ENCODE measurements at regions not wholly inside any gene's neighbourhood (a gene's known extent, or its start where the extent isn't known, plus 50 kb on each side); places are given as distances from the start of the nearest gene placed in this dataset.

DNA sequence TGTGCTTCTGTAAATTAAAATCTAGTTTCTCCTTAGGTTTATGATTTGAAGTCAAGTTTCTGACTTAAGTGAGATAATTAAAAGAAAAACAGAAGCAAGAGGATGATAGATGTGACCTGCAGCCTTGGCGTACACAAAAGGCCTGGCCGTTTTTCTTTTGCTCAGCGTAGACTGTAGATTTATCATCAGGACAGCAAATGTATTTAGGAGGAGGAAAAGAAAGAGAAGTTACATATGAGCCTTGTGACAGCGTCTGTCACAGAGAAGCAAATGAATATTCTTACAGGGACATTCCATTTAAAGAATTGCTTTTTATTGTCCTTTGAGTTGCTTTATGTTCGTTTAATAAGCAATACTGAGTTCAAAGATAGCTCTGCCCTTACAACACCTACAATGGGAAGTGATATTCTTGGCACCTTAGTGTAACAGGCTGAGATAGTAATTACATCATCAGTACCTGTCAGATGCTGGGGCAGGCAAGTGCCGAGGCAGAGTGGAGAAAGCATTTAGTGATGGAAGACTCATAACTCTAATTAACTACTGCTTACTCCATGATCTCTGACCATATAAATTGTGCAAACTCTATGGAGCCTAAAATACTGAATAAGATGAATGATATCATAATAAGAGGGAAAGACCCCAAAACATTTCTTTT, 311.5 kb downstream of the MFSD1 start:
- DNase-seq (ENCODE audit: low read depth, low spot score): no peak
- no peak overlapping the region for H3K4me3 ChIP-seq (ENCODE audit: low read depth, low read length)
- POLR2A ChIA-PET: no interaction called here
- CTCF ChIA-PET: interaction anchor here (0.6 to 1.2 kb wide), 2 partner anchors 10 to 226 kb away, joined by 3 read pairs; no protein-coding TSS in a partner anchor
- TF ChIP-seq, protein P1, sequence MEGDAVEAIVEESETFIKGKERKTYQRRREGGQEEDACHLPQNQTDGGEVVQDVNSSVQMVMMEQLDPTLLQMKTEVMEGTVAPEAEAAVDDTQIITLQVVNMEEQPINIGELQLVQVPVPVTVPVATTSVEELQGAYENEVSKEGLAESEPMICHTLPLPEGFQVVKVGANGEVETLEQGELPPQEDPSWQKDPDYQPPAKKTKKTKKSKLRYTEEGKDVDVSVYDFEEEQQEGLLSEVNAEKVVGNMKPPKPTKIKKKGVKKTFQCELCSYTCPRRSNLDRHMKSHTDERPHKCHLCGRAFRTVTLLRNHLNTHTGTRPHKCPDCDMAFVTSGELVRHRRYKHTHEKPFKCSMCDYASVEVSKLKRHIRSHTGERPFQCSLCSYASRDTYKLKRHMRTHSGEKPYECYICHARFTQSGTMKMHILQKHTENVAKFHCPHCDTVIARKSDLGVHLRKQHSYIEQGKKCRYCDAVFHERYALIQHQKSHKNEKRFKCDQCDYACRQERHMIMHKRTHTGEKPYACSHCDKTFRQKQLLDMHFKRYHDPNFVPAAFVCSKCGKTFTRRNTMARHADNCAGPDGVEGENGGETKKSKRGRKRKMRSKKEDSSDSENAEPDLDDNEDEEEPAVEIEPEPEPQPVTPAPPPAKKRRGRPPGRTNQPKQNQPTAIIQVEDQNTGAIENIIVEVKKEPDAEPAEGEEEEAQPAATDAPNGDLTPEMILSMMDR (IDR thresholded peaks at IDR 0.05; ENCODE audit: insufficient read depth, low read length, missing control alignments): no peak

DNA sequence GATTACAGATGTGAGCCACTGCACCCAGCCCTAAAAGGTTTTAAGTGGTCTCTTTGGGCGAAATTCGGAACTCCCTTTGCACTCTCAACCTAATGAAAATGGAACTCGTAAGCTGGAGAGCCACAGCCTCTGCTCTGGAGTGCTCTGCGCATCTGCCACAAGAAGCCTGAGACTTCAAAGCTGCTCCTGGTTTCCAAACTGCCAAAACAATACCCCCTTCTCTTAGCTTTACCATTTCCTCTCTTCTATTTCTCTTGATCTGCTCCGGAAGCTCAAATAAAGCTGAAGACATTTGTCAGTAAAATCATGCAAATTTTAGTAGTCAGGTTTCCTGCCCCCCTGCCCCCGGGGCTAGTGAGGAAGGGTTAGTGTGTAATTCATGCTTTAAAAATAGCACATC, 312.7 kb downstream of the MFSD1 start:
- H3K4me3 ChIP-seq (ENCODE audit: low read depth, low read length): no peak overlapping the region
- TF ChIP-seq, protein P1 (IDR thresholded peaks at IDR 0.05; ENCODE audit: insufficient read depth, low read length, missing control alignments): no peak
- ChIA-PET CTCF (no interaction called here), POLR2A (no interaction called here)
- DNase-seq (ENCODE audit: low read depth, low spot score): no peak

DNA sequence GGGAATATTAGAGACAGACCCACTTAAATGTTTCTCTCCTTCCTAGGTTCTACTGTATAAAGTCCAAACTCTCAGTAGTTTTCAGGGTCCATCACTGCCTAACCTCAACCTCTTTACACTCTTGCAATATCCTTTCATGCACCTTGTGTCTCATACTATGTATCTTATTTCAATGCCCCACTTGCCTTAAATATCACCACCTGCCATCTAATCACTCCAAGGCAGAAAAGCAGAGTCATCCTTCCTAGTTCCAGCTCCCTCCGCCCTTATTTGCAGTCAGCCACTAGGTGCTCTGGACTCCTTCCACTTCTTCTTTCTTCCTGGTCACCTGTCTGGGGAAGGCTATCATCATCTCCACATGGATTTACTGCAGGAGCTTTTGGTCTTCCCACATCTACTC, 322.0 kb downstream of the MFSD1 start:
- TF ChIP-seq, protein P1 (IDR thresholded peaks at IDR 0.05; ENCODE audit: insufficient read depth, low read length, missing control alignments): no peak
- DNase-seq (ENCODE audit: low read depth, low spot score): no peak
- no peak overlapping the region for H3K4me3 ChIP-seq (ENCODE audit: low read depth, low read length)
- POLR2A ChIA-PET: no interaction called here
- CTCF ChIA-PET: interaction anchor here (1.0 kb wide), 1 partner anchor 10 kb away, joined by 3 read pairs; no protein-coding TSS in a partner anchor

DNA sequence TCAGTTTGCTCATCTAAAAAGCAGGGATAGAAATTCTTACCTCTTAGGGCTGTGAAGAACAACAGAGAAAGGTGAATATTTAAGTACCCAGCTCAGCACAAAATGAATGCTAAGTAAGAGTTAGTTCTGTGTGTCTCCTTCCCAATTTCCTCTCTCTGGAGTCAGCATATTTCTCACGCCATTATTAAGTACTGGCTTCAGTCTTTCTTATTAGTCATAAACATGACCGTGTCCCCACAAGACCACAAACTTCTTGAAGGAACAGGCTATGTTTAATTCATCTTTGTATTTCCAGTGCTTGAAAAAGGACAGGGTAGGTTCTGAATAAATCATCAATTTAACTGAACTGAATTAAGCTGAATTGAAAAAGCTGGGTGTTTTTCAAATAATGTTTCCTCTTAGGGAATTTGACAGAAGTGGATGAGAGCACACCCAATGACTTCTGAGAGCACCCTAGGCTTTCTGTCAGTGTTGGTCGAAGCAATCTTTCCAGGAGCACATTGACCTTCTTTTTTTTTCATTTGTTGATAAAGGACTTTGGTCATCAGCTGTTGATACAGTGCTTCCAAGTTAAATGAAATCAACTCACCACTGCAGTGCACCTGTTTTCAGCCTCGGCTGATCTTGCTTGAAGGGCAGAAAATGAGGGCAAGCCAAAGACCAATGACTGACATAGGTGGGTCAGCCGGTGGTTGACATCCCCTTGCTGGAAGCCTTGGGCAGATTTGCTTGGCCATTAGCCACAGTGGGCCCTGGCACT, 324.6 kb downstream of the MFSD1 start:
- TF ChIP-seq, protein P1 (IDR thresholded peaks at IDR 0.05; ENCODE audit: insufficient read depth, low read length, missing control alignments): no peak
- POLR2A ChIA-PET: no interaction called here
- no peak overlapping the region for H3K4me3 ChIP-seq (ENCODE audit: low read depth, low read length)
- CTCF ChIA-PET: interaction anchor here (0.8 to 1.0 kb wide), 2 partner anchors 21 to 209 kb away, joined by 3 read pairs; no protein-coding TSS in a partner anchor
- no peak for DNase-seq (ENCODE audit: low read depth, low spot score)

DNA sequence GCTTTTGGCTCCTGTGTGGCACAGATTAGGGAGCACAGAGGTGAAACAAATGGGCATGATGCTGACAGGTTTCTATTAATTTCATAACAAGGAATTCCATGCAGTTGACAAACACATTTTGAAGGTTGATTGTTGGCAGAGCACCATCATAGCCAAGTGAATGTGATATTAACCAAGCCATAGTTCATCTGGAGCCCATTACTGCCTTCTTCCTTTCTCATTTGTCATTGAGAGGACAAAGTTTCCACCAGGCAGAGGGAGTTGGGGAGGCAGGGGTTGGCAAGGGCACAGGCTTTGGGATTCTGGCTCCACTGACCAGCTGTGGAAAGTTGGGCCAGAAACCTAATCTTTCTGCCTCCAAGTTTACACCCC, 325.2 kb downstream of the MFSD1 start:
- DNase-seq (ENCODE audit: low read depth, low spot score): no peak
- POLR2A ChIA-PET: no interaction called here
- H3K4me3 ChIP-seq (ENCODE audit: low read depth, low read length): no peak overlapping the region
- CTCF ChIA-PET: interaction anchor here (1.0 kb wide), 1 partner anchor 21 kb away, joined by 3 read pairs; no protein-coding TSS in a partner anchor
- TF ChIP-seq, protein P1 (IDR thresholded peaks at IDR 0.05; ENCODE audit: insufficient read depth, low read length, missing control alignments): no peak

DNA sequence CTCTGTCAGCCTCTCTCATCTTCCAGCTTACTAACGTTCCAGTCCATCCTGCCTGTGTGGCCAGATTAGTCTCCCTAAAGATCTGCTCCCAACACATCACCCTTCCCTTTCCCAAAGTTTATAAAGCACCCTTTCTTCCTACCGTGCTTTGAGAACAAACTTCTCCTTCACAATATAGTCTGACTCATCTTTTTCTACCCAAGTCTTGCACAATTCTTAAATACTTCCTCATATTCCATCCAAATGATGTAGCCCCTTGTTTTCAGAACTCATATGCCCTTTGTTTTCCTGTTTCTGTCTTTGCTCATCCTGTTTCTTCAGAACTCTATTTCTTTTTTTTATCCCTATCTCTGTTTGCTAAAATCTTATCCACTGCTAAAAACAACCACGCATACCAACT, 326.8 kb downstream of the MFSD1 start:
- no peak overlapping the region for H3K4me3 ChIP-seq (ENCODE audit: low read depth, low read length)
- CTCF ChIA-PET: no interaction called here
- POLR2A ChIA-PET: no interaction called here
- TF ChIP-seq, protein P1 (IDR thresholded peaks at IDR 0.05; ENCODE audit: insufficient read depth, low read length, missing control alignments): no peak
- DNase-seq (ENCODE audit: low read depth, low spot score): peak; percentile 24

Data from AG04449 (cell line).